Amygdala (tissue), 56 donors: ENCODE measurements at regions not wholly inside any gene's neighbourhood (a gene's known extent, or its start where the extent isn't known, plus 50 kb on each side); places are given as distances from the start of the nearest gene placed in this dataset.
"Not testable (repeated sequence)": the region's sequence is repeated elsewhere in the genome, so short reads cannot be mapped to it uniquely, and the experiment has no call there.

Experiments used
- DNase-seq, 56 donors: peaks; one replicate each; lab custom pipeline; 2025; lab: John Stamatoyannopoulos, UW

GRCh38 chr4:66572949-66573348 lies 902.7 kb upstream of the EPHA5 start:
- DNase-seq: no peak

- no peak for DNase-seq
Observed at GRCh38 chr4:66571145-66571695, 900.9 kb upstream of the EPHA5 start.

GRCh38 chr4:66569228-66569627 lies 898.9 kb upstream of the EPHA5 start:
- no peak for DNase-seq

GRCh38 chr4:66568431-66568830 lies 898.1 kb upstream of the EPHA5 start:
- DNase-seq: no peak

- no peak for DNase-seq
Observed at GRCh38 chr4:66568001-66568400, 897.7 kb upstream of the EPHA5 start.

GRCh38 chr4:66567551-66567950 lies 897.3 kb upstream of the EPHA5 start:
- DNase-seq: no peak

- DNase-seq: no peak
Observed at GRCh38 chr4:66565801-66566200, 895.5 kb upstream of the EPHA5 start.

- DNase-seq: no peak
Observed at GRCh38 chr4:66564901-66565651, 894.8 kb upstream of the EPHA5 start.

- DNase-seq: no peak
Observed at GRCh38 chr4:66562276-66562806, 892.1 kb upstream of the EPHA5 start.

- not testable (repeated sequence) for DNase-seq
Observed at GRCh38 chr4:66561465-66562053, 891.3 kb upstream of the EPHA5 start.

GRCh38 chr4:66558651-66559050 lies 888.4 kb upstream of the EPHA5 start:
- no peak for DNase-seq

GRCh38 chr4:66556651-66557278 lies 886.5 kb upstream of the EPHA5 start:
- DNase-seq: no peak

- no peak for DNase-seq
Observed at GRCh38 chr4:66555301-66555700, 885.0 kb upstream of the EPHA5 start.

- no peak for DNase-seq
Observed at GRCh38 chr4:66554826-66555225, 884.5 kb upstream of the EPHA5 start.

GRCh38 chr4:66545301-66545700 lies 875.0 kb upstream of the EPHA5 start:
- DNase-seq: not testable (repeated sequence)

- no peak for DNase-seq
Observed at GRCh38 chr4:66544281-66544680, 874.0 kb upstream of the EPHA5 start.

- DNase-seq: no peak
Observed at GRCh38 chr4:66539745-66540144, 869.5 kb upstream of the EPHA5 start.

GRCh38 chr4:66524781-66525180 lies 854.5 kb upstream of the EPHA5 start:
- no peak for DNase-seq

- no peak for DNase-seq
Observed at GRCh38 chr4:66522244-66522643, 852.0 kb upstream of the EPHA5 start.

GRCh38 chr4:66516940-66517339 lies 846.7 kb upstream of the EPHA5 start:
- no peak for DNase-seq

GRCh38 chr4:66506985-66507384 lies 836.7 kb upstream of the EPHA5 start:
- DNase-seq: no peak
